C1 segment of cervical spinal cord (tissue), 14 donors: ENCODE measurements at regions not wholly inside any gene's neighbourhood (a gene's known extent, or its start where the extent isn't known, plus 50 kb on each side); places are given as distances from the start of the nearest gene placed in this dataset.
A peak's percentile ranks its signal among the peaks of the same experiment; 100 is the strongest.

Experiments
- DNase-seq, 14 donors: peaks; one replicate each; lab custom pipeline; 2025; lab: John Stamatoyannopoulos, UW

GRCh38 chr4:136670265-136670664 is 862.0 kb downstream of the PCDH18 start:
- DNase-seq = no peak

- no peak for DNase-seq
Observed at GRCh38 chr4:136664988-136665387, 867.3 kb downstream of the PCDH18 start.

GRCh38 chr4:136662539-136662938 is 869.8 kb downstream of the PCDH18 start:
- no peak for DNase-seq

GRCh38 chr4:136653640-136654406 is 878.5 kb downstream of the PCDH18 start:
- DNase-seq = no peak

GRCh38 chr4:136651932-136652331 is 880.4 kb downstream of the PCDH18 start:
- no peak for DNase-seq

GRCh38 chr4:136651278-136651667 is 881.0 kb downstream of the PCDH18 start:
- no peak for DNase-seq

GRCh38 chr4:136650541-136651277 is 881.6 kb downstream of the PCDH18 start:
- no peak for DNase-seq

- no peak for DNase-seq
Observed at GRCh38 chr4:136644279-136644678, 888.0 kb downstream of the PCDH18 start.

GRCh38 chr4:136643416-136643815 is 888.9 kb downstream of the PCDH18 start:
- DNase-seq = no peak

- DNase-seq = no peak
Observed at GRCh38 chr4:136637071-136637777, 895.1 kb downstream of the PCDH18 start.

- no peak for DNase-seq
Observed at GRCh38 chr4:136636155-136636554, 896.1 kb downstream of the PCDH18 start.

GRCh38 chr4:136634121-136634520 is 898.2 kb downstream of the PCDH18 start:
- no peak for DNase-seq

- DNase-seq = no peak
Observed at GRCh38 chr4:136599890-136600289, 932.4 kb downstream of the PCDH18 start.

GRCh38 chr4:136590440-136590839 is 941.9 kb downstream of the PCDH18 start:
- no peak for DNase-seq

- DNase-seq = no peak
Observed at GRCh38 chr4:136583567-136583966, 948.7 kb downstream of the PCDH18 start.

GRCh38 chr4:136581119-136581518 is 951.2 kb downstream of the PCDH18 start:
- DNase-seq = no peak

GRCh38 chr4:136575146-136575545 is 957.1 kb downstream of the PCDH18 start:
- DNase-seq = no peak

GRCh38 chr4:136573460-136573859 is 958.8 kb downstream of the PCDH18 start:
- no peak for DNase-seq

- DNase-seq = no peak
Observed at GRCh38 chr4:136571315-136571714, 961.0 kb downstream of the PCDH18 start.

- no peak for DNase-seq
Observed at GRCh38 chr4:136562834-136563233, 969.5 kb downstream of the PCDH18 start.

GRCh38 chr4:136558940-136559494 is 973.3 kb downstream of the PCDH18 start:
- DNase-seq = peak in 1 of 14 donors; percentile 43

GRCh38 chr4:136557396-136557795 is 974.9 kb downstream of the PCDH18 start:
- no peak for DNase-seq
